ENCODE measurements at regions not wholly inside any gene's neighbourhood (a gene's known extent, or its start where the extent isn't known, plus 50 kb on each side); places are given as distances from the start of the nearest gene placed in this dataset.

DNA sequence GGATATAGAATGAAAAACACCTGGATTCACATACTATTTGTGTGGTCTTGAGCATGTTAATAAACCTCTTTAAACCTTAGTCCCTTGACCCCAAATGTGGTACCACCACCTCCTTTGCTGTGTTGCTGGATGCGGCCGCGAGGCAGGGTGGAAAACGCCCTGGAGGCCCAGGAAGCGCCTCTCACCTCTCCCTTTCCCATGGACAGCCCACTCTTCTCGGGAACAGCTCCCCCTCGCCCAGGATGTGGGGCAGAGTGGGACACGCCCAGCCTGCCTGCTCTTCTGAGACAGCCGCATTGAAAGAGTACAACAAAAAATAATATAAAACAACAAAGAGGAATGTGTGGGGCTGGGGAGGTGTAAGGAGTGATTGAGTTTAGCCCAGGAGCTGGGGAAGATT is 549.0 kb upstream of the ID2 start:
- Histone ChIP-seq H3K27ac (ENCODE audit: extremely low read depth, low read depth, low read length) (no peak overlapping the region), H3K9me3 (ENCODE audit: control insufficient read depth, insufficient read depth, low read depth, low read length) (no peaks in the 10 kb centered on the region), H3K36me3 (ENCODE audit: control insufficient read depth in 2 of 2, insufficient read depth in 1 of 2, low read length in 2 of 2) (no peaks in the 10 kb centered on the region), H3K4me3 (ENCODE audit: low read depth, low read length) (no peak overlapping the region), H3K4me1 (ENCODE audit: control insufficient read depth, insufficient read depth, low read length) (no peaks in the 10 kb centered on the region)
- ChIA-PET CTCF (no interaction called here), POLR2A (interaction anchor here (1.4 kb wide), 1 partner anchor 549 kb away, joined by 3 read pairs; the partner anchor contains the start of gene ID2)
- TF ChIP-seq, protein P1, sequence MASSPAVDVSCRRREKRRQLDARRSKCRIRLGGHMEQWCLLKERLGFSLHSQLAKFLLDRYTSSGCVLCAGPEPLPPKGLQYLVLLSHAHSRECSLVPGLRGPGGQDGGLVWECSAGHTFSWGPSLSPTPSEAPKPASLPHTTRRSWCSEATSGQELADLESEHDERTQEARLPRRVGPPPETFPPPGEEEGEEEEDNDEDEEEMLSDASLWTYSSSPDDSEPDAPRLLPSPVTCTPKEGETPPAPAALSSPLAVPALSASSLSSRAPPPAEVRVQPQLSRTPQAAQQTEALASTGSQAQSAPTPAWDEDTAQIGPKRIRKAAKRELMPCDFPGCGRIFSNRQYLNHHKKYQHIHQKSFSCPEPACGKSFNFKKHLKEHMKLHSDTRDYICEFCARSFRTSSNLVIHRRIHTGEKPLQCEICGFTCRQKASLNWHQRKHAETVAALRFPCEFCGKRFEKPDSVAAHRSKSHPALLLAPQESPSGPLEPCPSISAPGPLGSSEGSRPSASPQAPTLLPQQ (tag by site-specific recombination; IDR thresholded peaks at IDR 0.05): no peak
- TF ChIP-seq ZSCAN30 (tag by site-specific recombination; IDR thresholded peaks at IDR 0.05) (no peak), ZNF16 (tag by site-specific recombination; IDR thresholded peaks at IDR 0.05; ENCODE audit: low read depth) (no peak), ZNF585B (tag by site-specific recombination; IDR thresholded peaks at IDR 0.05) (no peak), ZNF600 (tag by site-specific recombination; IDR thresholded peaks at IDR 0.05) (no peak), ZNF658 (tag by site-specific recombination; IDR thresholded peaks at IDR 0.05) (no peak), ZIC2 (tag by site-specific recombination; IDR thresholded peaks at IDR 0.05) (no peak), ZNF184 (tag by site-specific recombination; IDR thresholded peaks at IDR 0.05) (no peak), PRDM1 (tag by site-specific recombination; IDR thresholded peaks at IDR 0.05) (no peak), ZNF645 (tag by site-specific recombination; IDR thresholded peaks at IDR 0.05) (no peak), ZNF221 (tag by site-specific recombination; IDR thresholded peaks at IDR 0.05; ENCODE audit: borderline replicate concordance) (no peak), ZXDB (tag by site-specific recombination; IDR thresholded peaks at IDR 0.05) (no peak), ZBTB8A (tag by site-specific recombination; IDR thresholded peaks at IDR 0.05) (no peak), ZNF433 (tag by site-specific recombination; IDR thresholded peaks at IDR 0.05; ENCODE audit: low read depth) (no peak), ZNF404 (tag by site-specific recombination; IDR thresholded peaks at IDR 0.05) (no peak), ZBTB21 (tag by site-specific recombination; IDR thresholded peaks at IDR 0.05) (no peak), ZNF544 (tag by site-specific recombination; IDR thresholded peaks at IDR 0.05) (no peak), ZNF341 (tag by site-specific recombination; IDR thresholded peaks at IDR 0.05; ENCODE audit: low read depth) (no peak)
- TF ChIP-seq, protein P2, sequence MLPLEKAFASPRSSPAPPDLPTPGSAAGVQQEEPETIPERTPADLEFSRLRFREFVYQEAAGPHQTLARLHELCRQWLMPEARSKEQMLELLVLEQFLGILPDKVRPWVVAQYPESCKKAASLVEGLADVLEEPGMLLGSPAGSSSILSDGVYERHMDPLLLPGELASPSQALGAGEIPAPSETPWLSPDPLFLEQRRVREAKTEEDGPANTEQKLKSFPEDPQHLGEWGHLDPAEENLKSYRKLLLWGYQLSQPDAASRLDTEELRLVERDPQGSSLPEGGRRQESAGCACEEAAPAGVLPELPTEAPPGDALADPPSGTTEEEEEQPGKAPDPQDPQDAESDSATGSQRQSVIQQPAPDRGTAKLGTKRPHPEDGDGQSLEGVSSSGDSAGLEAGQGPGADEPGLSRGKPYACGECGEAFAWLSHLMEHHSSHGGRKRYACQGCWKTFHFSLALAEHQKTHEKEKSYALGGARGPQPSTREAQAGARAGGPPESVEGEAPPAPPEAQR (tag by site-specific recombination; IDR thresholded peaks at IDR 0.05): no peak

DNA sequence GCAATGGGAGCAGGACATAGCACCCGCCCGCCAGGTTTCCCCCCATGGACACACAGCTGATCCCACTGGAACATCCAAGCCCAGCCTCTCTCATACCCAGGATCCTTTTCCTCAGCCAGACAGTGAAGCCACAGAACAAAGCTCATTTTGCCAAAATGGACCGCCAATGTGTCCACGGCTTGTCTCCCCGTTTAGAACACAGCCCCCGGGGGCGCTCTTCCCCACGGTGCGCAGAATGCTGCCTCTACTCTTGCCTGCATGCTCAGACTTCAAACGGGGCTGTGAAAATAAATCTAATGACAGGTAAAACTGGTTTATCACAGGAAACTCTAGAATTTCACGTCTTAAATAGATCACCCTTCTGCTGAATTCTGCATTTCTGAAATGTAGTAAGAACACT is 548.5 kb upstream of the ID2 start:
- Histone ChIP-seq H3K9me3 (ENCODE audit: control insufficient read depth, insufficient read depth, low read depth, low read length) (no peaks in the 10 kb centered on the region), H3K4me1 (ENCODE audit: control insufficient read depth, insufficient read depth, low read length) (no peaks in the 10 kb centered on the region), H3K4me3 (ENCODE audit: low read depth, low read length) (no peak overlapping the region), H3K27ac (ENCODE audit: extremely low read depth, low read depth, low read length) (no peak overlapping the region), H3K36me3 (ENCODE audit: control insufficient read depth in 2 of 2, insufficient read depth in 1 of 2, low read length in 2 of 2) (no peaks in the 10 kb centered on the region)
- POLR2A ChIA-PET: interaction anchor here (1.4 kb wide), 1 partner anchor 549 kb away, joined by 3 read pairs; the partner anchor contains the start of gene ID2
- CTCF ChIA-PET: no interaction called here
- TF ChIP-seq ZNF571 (tag by site-specific recombination; IDR thresholded peaks at IDR 0.05): no peak
- TF ChIP-seq ZNF792 (tag by site-specific recombination; IDR thresholded peaks at IDR 0.05): no peak
- TF ChIP-seq ZNF121 (tag by site-specific recombination; IDR thresholded peaks at IDR 0.05): no peak
- no peak for TF ChIP-seq ZNF660 (tag by site-specific recombination; IDR thresholded peaks at IDR 0.05)
- TF ChIP-seq SP3 (tag by site-specific recombination; IDR thresholded peaks at IDR 0.05): no peak
- no peak for TF ChIP-seq ZNF544 (tag by site-specific recombination; IDR thresholded peaks at IDR 0.05)
- no peak for TF ChIP-seq ZNF670 (tag by site-specific recombination; IDR thresholded peaks at IDR 0.05; ENCODE audit: low read depth)
- no peak for TF ChIP-seq RBAK (tag by site-specific recombination; IDR thresholded peaks at IDR 0.05)
- no peak for TF ChIP-seq ZFP69B (tag by site-specific recombination; IDR thresholded peaks at IDR 0.05)
- TF ChIP-seq ZNF416 (tag by site-specific recombination; IDR thresholded peaks at IDR 0.05): no peak
- TF ChIP-seq ZNF677 (tag by site-specific recombination; IDR thresholded peaks at IDR 0.05): no peak
- no peak for TF ChIP-seq ZNF23 (tag by site-specific recombination; IDR thresholded peaks at IDR 0.05; ENCODE audit: borderline replicate concordance)
- TF ChIP-seq ZNF280D (tag by site-specific recombination; IDR thresholded peaks at IDR 0.05): no peak
